Neural cell (in vitro differentiated cells): ENCODE measurements at regions not wholly inside any gene's neighbourhood (a gene's known extent, or its start where the extent isn't known, plus 50 kb on each side); places are given as distances from the start of the nearest gene placed in this dataset.

Experiments used
- H2AFZ ChIP-seq: fragments of 200-600, 300-800 bp; sonication (generic), shearing (Covaris generic); 2 replicates; pipeline ENCODE4 v1.6.0; 2014; ENCODE audit warnings: low read depth, mild to moderate bottlenecking, antibody characterized with exemption, low read length, moderate library complexity
- H3F3A ChIP-seq: fragments of 200-600 bp; shearing (Covaris generic); 2 replicates; pipeline ENCODE4 v1.6.1; 2016; ENCODE audit warnings: mild to moderate bottlenecking, moderate library complexity, mixed read lengths, antibody characterized with exemption, low read length; ENCODE audit not compliant: insufficient read depth, poor library complexity, severe bottlenecking
- H3K27ac ChIP-seq: fragments of 200-600, 300-800 bp; sonication (generic), shearing (Covaris generic); 2 replicates; pipeline ENCODE4 v1.5.1; 2014; ENCODE audit warnings: mild to moderate bottlenecking, low read length, moderate library complexity
- H3K27me3 ChIP-seq: fragments of 300-800, 200-600 bp; sonication (generic), shearing (Covaris generic); 2 replicates; pipeline ENCODE4 v1.6.0; 2014; ENCODE audit warnings: mild to moderate bottlenecking, low read depth, low read length, moderate library complexity; ENCODE audit not compliant: insufficient read depth
- H3K36me3 ChIP-seq: fragments of 300-800, 200-600 bp; sonication (generic), shearing (Covaris generic); 2 replicates; pipeline ENCODE4 v1.5.1; 2014; ENCODE audit warnings: mild to moderate bottlenecking, antibody characterized with exemption, low read length, moderate library complexity; ENCODE audit not compliant: insufficient read depth
- H3K4me2 ChIP-seq: fragments of 300-800, 200-600 bp; sonication (generic), shearing (Covaris generic); 2 replicates; pipeline ENCODE4 v1.6.0; 2014; ENCODE audit warnings: mild to moderate bottlenecking, low read length
- H3K4me3 ChIP-seq: fragments of 300-800, 200-600 bp; sonication (generic), shearing (Covaris generic); 2 replicates; pipeline ENCODE4 v1.5.1; 2014; ENCODE audit warnings: mild to moderate bottlenecking, low read length, moderate library complexity
- H3K79me2 ChIP-seq: fragments of 200-600 bp; shearing (Covaris generic); replicated peaks from 2 replicates; pipeline ENCODE4 v1.6.0; 2014; ENCODE audit warnings: mild to moderate bottlenecking, low read length, moderate library complexity; ENCODE audit not compliant: insufficient read depth
- H3K9ac ChIP-seq: fragments of 300-800, 200-600 bp; sonication (generic), shearing (Covaris generic); 2 replicates; pipeline ENCODE4 v1.6.1; 2016; ENCODE audit warnings: mild to moderate bottlenecking, low read length, mixed read lengths
- H3K9me2 ChIP-seq: fragments of 200-600 bp; shearing (Covaris generic); 2 replicates; pipeline ENCODE4 v1.6.1; 2016; ENCODE audit warnings: mild to moderate bottlenecking, low read length, mixed read lengths; ENCODE audit not compliant: insufficient read depth
- H3K9me3 ChIP-seq: fragments of 200-600, 300-800 bp; sonication (generic), shearing (Covaris generic); 2 replicates; pipeline ENCODE4 v1.6.1; 2016; ENCODE audit warnings: mild to moderate bottlenecking, mixed run types, low read length, moderate library complexity, mixed read lengths
- H4K20me1 ChIP-seq: fragments of 200-600 bp; shearing (Covaris generic); 2 replicates; pipeline ENCODE4 v1.6.1; 2016; ENCODE audit warnings: mild to moderate bottlenecking, mixed run types; ENCODE audit not compliant: insufficient read depth
- CTCF ChIP-seq: fragments of 450-650 bp; IDR thresholded peaks from 2 replicates; pipeline ENCODE4 v1.5.1; 2014; ENCODE audit warnings: antibody characterized with exemption, mild to moderate bottlenecking, moderate library complexity; ENCODE audit not compliant: poor library complexity, severe bottlenecking
- EP300 ChIP-seq: fragments of 450-650 bp; conservative IDR thresholded peaks from 2 replicates; pipeline ENCODE4 v1.6.1; 2014; ENCODE audit warnings: antibody characterized with exemption, mild to moderate bottlenecking, moderate library complexity; ENCODE audit not compliant: poor library complexity, severe bottlenecking
- EZH2 ChIP-seq: fragments of 200-600, 300-800 bp; shearing (Covaris generic), sonication (generic); IDR thresholded peaks from 2 replicates; pipeline ENCODE4 v1.6.1; 2014; ENCODE audit warnings: antibody characterized with exemption, low read length, borderline replicate concordance, mild to moderate bottlenecking; ENCODE audit not compliant: insufficient read depth, poor library complexity, severe bottlenecking
- MXI1 ChIP-seq: fragments of 450-650 bp; conservative IDR thresholded peaks from 2 replicates; pipeline ENCODE4 v1.6.1; 2014; ENCODE audit warnings: antibody characterized with exemption, mild to moderate bottlenecking; ENCODE audit not compliant: poor library complexity, severe bottlenecking
- POLR2AphosphoS5 ChIP-seq: IDR thresholded peaks from 2 replicates; pipeline ENCODE4 v1.6.1; 2012
- RAD21 ChIP-seq: fragments of 450-650 bp; conservative IDR thresholded peaks from 2 replicates; pipeline ENCODE4 v1.6.1; 2014; ENCODE audit warnings: antibody characterized with exemption, mild to moderate bottlenecking, moderate library complexity
- SMC3 ChIP-seq: fragments of 450-650 bp; conservative IDR thresholded peaks from 2 replicates; pipeline ENCODE4 v1.6.1; 2014; ENCODE audit warnings: antibody characterized with exemption, mild to moderate bottlenecking, moderate library complexity; ENCODE audit not compliant: poor library complexity
- TAF1 ChIP-seq: IDR thresholded peaks from 2 replicates; pipeline ENCODE4 v1.6.1; 2012; ENCODE audit warnings: low read depth
- TF ChIP-seq, protein P1 (sequence below): IDR thresholded peaks from 2 replicates; pipeline ENCODE4 v1.6.1; 2012; ENCODE audit warnings: borderline replicate concordance

DNA sequence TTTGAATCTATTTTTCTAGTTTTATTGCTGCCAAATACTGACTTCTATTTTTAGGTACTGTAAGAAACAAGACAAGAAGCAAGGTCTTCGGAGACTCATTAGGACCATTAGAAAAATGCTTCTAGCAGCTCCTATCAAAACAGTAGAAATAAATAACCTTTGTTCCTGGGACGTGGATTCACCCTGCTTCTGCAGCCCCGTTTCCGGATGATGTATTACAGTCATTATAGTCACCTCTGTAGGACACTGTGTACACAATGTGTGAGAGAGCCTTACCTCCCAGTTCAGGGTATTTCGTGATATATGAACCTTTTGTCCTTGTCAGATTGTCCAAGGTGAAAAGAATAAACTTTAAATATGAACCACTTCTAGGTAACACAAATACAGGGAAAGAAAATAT lies 484.0 kb upstream of the TECRL start:
- H4K20me1 ChIP-seq = no peaks in the 10 kb centered on the region
- H3F3A ChIP-seq = no peaks in the 10 kb centered on the region
- H3K4me3 ChIP-seq = no peak overlapping the region
- H3K9ac ChIP-seq = no peak overlapping the region
- TF ChIP-seq EP300 = no peak
- no peak for TF ChIP-seq TAF1
- no peak for TF ChIP-seq MXI1
- no peak for TF ChIP-seq SMC3
- no peaks in the 10 kb centered on the region for H3K36me3 ChIP-seq
- H3K79me2 ChIP-seq = no peaks in the 10 kb centered on the region
- no peaks in the 10 kb centered on the region for H3K9me2 ChIP-seq
- H3K9me3 ChIP-seq = no peaks in the 10 kb centered on the region
- no peaks in the 10 kb centered on the region for H3K27me3 ChIP-seq
- H2AFZ ChIP-seq = no peak overlapping the region
- no peak overlapping the region for H3K4me2 ChIP-seq
- no peak overlapping the region for H3K27ac ChIP-seq

DNA sequence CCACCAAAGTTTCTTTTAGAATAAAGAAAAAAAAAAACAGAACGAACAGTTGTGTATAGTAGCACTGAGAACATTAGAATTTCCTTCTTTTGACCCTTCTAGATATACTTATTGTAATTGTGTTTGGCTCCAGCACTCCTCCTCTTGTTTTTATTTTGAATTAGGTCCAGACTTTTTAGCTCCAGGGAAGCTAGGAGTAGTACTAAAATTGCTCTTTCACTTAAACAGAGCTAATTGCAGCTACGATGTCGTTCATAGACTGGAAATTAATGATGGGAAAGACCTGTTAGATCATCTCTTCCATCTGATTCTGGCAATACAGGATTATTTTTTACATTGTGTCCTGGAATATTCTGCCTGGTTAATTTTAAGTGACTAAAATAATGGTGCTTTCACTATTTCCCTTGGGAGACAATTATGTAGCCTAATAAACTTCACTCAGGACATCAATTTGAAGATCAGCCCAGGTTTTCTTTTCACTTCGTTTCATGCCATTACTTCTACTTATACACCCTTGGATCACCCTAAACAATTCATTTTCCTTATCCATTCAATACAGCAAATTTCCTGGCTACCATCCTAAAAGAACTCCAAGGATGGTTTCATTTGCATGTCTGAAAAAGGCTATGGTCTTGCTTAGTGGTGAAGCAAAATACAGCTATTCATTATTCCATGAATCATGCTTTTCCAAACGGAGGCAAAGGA lies 480.8 kb upstream of the TECRL start:
- no peaks in the 10 kb centered on the region for H3K9me3 ChIP-seq
- no peak overlapping the region for H3K9ac ChIP-seq
- H3K36me3 ChIP-seq = no peaks in the 10 kb centered on the region
- no peak overlapping the region for H2AFZ ChIP-seq
- no peaks in the 10 kb centered on the region for H3K9me2 ChIP-seq
- H3F3A ChIP-seq = no peaks in the 10 kb centered on the region
- no peak overlapping the region for H3K27ac ChIP-seq
- no peak overlapping the region for H3K4me2 ChIP-seq
- no peaks in the 10 kb centered on the region for H3K27me3 ChIP-seq
- no peak overlapping the region for H3K4me3 ChIP-seq
- H3K79me2 ChIP-seq = no peaks in the 10 kb centered on the region
- TF ChIP-seq TAF1 (no peak), EP300 (no peak), MXI1 (no peak), RAD21 (no peak)
- TF ChIP-seq, protein P1, sequence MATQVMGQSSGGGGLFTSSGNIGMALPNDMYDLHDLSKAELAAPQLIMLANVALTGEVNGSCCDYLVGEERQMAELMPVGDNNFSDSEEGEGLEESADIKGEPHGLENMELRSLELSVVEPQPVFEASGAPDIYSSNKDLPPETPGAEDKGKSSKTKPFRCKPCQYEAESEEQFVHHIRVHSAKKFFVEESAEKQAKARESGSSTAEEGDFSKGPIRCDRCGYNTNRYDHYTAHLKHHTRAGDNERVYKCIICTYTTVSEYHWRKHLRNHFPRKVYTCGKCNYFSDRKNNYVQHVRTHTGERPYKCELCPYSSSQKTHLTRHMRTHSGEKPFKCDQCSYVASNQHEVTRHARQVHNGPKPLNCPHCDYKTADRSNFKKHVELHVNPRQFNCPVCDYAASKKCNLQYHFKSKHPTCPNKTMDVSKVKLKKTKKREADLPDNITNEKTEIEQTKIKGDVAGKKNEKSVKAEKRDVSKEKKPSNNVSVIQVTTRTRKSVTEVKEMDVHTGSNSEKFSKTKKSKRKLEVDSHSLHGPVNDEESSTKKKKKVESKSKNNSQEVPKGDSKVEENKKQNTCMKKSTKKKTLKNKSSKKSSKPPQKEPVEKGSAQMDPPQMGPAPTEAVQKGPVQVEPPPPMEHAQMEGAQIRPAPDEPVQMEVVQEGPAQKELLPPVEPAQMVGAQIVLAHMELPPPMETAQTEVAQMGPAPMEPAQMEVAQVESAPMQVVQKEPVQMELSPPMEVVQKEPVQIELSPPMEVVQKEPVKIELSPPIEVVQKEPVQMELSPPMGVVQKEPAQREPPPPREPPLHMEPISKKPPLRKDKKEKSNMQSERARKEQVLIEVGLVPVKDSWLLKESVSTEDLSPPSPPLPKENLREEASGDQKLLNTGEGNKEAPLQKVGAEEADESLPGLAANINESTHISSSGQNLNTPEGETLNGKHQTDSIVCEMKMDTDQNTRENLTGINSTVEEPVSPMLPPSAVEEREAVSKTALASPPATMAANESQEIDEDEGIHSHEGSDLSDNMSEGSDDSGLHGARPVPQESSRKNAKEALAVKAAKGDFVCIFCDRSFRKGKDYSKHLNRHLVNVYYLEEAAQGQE = no peak
- no peaks in the 10 kb centered on the region for H4K20me1 ChIP-seq

DNA sequence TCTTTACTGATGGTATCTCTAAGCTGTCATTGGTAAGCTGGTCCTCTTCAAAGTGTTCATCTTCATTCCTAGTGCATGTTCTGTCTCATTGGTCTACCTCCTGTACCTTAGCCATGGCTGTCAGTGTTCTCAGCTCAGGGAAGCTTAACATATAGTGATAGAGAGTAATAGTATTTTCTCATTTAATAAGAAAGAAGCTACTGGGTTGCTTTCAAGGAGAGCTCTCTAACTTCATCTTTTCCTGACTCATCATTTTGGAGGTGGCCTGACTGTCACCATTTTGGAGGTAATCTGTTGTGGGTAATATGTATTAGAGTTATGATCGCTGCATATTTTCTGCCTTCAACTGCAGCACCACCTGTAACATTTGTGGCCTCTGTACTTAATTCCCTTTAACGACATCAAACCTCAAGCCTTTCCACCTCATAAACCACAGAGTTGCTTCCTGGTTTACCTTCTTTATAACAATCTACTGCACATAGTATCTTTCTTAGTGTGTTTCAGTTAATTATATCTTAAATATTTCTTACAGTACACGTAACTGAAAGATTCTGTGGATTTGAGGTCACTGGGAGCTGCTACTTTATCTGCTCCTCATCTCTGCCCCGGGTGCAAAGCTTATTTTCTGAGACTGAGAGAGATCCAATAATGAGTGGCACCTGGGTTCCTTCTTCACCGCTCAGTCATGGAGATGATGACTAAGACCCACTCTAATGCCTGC lies 474.0 kb upstream of the TECRL start:
- H3K4me2 ChIP-seq = no peak overlapping the region
- no peaks in the 10 kb centered on the region for H4K20me1 ChIP-seq
- no peaks in the 10 kb centered on the region for H3K9me2 ChIP-seq
- H3K9me3 ChIP-seq = no peaks in the 10 kb centered on the region
- H3K36me3 ChIP-seq = no peaks in the 10 kb centered on the region
- no peaks in the 10 kb centered on the region for H3K27me3 ChIP-seq
- H3K9ac ChIP-seq = no peak overlapping the region
- H3F3A ChIP-seq = no peaks in the 10 kb centered on the region
- no peak overlapping the region for H3K4me3 ChIP-seq
- H3K79me2 ChIP-seq = no peaks in the 10 kb centered on the region
- TF ChIP-seq RAD21 = no peak
- no peak for TF ChIP-seq POLR2AphosphoS5
- no peak for TF ChIP-seq EZH2
- TF ChIP-seq SMC3 = no peak
- no peak for TF ChIP-seq TAF1
- TF ChIP-seq, protein P1 = no peak
- TF ChIP-seq MXI1 = no peak
- no peak for TF ChIP-seq CTCF
- TF ChIP-seq EP300 = no peak
- no peak overlapping the region for H2AFZ ChIP-seq
- H3K27ac ChIP-seq = no peak overlapping the region
